ENCODE measurements at regions not wholly inside any gene's neighbourhood (a gene's known extent, or its start where the extent isn't known, plus 50 kb on each side); places are given as distances from the start of the nearest gene placed in this dataset.
A peak's percentile ranks its signal among the peaks of the same experiment; 100 is the strongest.

DNA sequence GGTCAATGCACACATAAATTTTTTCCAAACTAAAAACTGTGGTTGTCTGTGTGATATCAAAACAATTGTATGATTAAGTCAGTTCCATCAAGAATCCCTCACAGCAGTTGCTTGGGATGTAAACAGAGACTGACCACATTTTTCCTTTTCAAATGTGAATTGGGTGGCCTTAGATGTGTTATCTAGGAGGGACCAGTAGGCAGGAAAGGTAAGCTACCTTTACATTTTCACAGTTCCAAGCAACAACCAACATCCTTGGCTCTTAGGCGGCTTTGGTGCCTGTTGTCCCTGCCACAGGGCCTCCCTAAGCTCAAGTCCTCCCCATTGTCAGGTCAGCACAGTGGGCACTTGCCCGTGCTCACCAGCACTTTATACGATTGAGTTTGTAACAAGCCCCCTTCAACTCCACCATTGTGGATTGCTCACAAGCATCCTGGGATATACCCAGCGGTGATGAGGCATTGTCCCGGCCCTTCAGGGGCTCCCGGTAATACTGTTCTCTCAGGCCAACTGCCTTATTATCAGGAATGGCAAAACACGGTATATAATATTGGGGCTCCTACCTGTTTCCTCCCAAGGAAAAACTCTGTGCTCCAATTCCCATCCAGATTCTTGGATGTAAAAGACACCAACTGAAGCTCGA, 114.9 kb upstream of the ANKRD1 start:
- H3K36me3 ChIP-seq, result no peaks in the 10 kb centered on the region
- no peak for TF ChIP-seq POLR2A (IDR thresholded peaks at IDR 0.05)
- TF ChIP-seq, protein P1, sequence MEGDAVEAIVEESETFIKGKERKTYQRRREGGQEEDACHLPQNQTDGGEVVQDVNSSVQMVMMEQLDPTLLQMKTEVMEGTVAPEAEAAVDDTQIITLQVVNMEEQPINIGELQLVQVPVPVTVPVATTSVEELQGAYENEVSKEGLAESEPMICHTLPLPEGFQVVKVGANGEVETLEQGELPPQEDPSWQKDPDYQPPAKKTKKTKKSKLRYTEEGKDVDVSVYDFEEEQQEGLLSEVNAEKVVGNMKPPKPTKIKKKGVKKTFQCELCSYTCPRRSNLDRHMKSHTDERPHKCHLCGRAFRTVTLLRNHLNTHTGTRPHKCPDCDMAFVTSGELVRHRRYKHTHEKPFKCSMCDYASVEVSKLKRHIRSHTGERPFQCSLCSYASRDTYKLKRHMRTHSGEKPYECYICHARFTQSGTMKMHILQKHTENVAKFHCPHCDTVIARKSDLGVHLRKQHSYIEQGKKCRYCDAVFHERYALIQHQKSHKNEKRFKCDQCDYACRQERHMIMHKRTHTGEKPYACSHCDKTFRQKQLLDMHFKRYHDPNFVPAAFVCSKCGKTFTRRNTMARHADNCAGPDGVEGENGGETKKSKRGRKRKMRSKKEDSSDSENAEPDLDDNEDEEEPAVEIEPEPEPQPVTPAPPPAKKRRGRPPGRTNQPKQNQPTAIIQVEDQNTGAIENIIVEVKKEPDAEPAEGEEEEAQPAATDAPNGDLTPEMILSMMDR (IDR thresholded peaks at IDR 0.05), result no peak
- peak overlapping the region in 1 of 12 donors; percentile 65 for H3K27ac ChIP-seq
- H3K4me3 ChIP-seq, result no peak overlapping the region
- intact Hi-C loops (cut with DNase I), result loop anchor here in 1 of 10 donors (10.0 kb wide), 1 partner anchor 209 kb away; no protein-coding TSS in a partner anchor
- peaks cover 0 to 31% (median 13%) of the 10 kb centered on the region in 12 donors for H3K4me1 ChIP-seq
- no peaks in the 10 kb centered on the region for H3K9me3 ChIP-seq
- DNase-seq (no peak), ATAC-seq (no peak)
- H3K27me3 ChIP-seq, result no peaks in the 10 kb centered on the region
- WGBS, 4 donors, result 79 to 95% (median 91%) methylated on average over 8 of the region's 8 CpGs

DNA sequence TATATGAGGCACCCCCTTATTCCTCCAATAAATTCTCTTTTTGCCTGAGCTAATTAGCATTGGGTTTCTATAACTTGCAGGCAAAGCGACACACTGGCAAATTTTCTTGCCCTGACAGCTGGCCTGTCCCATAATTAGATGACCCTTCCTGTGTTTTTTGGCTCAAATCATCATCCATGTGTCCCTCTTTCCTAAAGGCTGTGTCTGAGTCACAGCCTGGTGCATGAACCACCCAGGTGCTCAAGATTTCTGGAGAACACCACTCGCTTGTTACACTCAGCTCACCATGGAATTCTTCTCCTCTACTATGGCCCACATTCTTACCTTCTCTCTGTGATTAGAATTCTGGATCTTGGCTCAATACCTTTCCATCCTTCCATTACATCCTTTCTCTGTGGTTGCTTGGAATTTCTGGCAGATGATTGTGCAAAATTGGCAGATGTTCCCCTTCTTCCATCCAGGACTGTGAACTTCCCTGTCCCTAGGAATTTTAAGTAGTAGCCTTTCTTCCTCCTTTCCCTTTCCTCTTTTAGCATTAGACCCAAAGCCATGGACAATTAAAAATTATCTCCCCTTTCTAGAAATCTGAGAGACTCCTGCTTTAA, 116.0 kb upstream of the ANKRD1 start:
- no peaks in the 10 kb centered on the region for H3K9me3 ChIP-seq
- H3K27me3 ChIP-seq, result no peaks in the 10 kb centered on the region
- TF ChIP-seq, protein P1 (IDR thresholded peaks at IDR 0.05), result no peak
- TF ChIP-seq POLR2A (IDR thresholded peaks at IDR 0.05), result no peak
- no peak for ATAC-seq
- intact Hi-C loops (cut with DNase I), result loop anchor here in 1 of 10 donors (10.0 kb wide), 1 partner anchor 208 kb away; no protein-coding TSS in a partner anchor
- no peak overlapping the region for H3K27ac ChIP-seq
- DNase-seq, result no peak
- WGBS, 4 donors, result 67 to 80% (median 71%) methylated on average over 2 of the region's 2 CpGs
- no peak overlapping the region for H3K4me3 ChIP-seq
- H3K36me3 ChIP-seq, result no peaks in the 10 kb centered on the region
- peaks cover 0 to 31% (median 13%) of the 10 kb centered on the region in 12 donors for H3K4me1 ChIP-seq

DNA sequence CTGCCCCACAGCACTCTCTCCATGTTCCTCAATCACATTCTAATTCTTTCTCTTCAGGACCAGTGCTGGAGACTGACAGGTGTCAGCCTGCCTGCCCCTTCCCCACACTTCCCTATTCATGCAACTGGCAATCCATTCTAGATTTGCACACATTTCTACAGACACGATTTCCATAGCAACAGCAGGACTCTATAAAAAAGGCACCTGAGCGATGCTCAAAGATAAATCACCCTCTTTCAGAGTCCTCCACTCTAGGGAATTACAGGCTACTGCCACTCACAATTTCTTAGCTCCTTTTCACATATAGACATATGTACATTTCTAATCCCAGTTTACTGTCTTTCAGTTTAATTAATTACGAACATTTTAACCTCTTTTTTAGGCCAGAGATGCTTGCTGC, 118.1 kb upstream of the ANKRD1 start:
- TF ChIP-seq POLR2A (IDR thresholded peaks at IDR 0.05), result no peak
- TF ChIP-seq, protein P1 (IDR thresholded peaks at IDR 0.05), result no peak
- Histone ChIP-seq H3K4me3 (no peak overlapping the region), H3K27ac (no peak overlapping the region), H3K9me3 (no peaks in the 10 kb centered on the region), H3K36me3 (no peaks in the 10 kb centered on the region), H3K4me1 (peaks cover 0 to 30% (median 13%) of the 10 kb centered on the region in 12 donors), H3K27me3 (no peaks in the 10 kb centered on the region)
- WGBS, 4 donors, result 64 to 89% (median 79%) methylated on average over 3 of the region's 3 CpGs
- ATAC-seq (no peak), DNase-seq (no peak)
- intact Hi-C loops (cut with DNase I), result loop anchor here in 1 of 10 donors (10.0 kb wide), 1 partner anchor 206 kb away; no protein-coding TSS in a partner anchor

DNA sequence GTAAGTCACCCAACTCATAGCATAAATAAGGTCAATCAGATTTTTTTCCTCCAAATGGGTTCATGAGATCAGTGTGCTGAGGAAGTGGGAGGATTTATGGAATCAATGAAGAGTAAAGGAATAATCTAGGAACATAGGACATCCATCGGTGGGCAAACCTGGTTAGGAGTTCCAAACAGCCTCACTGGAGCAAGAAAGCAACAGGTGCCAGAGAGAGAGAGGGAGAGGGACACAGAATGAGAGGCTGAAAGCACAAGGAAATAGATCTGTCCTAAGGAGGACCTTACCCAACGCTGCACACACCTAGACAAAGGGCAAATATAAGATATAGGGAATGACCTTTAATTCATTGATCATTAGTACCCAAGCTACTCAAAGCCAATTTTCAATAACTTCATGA, 119.5 kb upstream of the ANKRD1 start:
- H3K27me3 ChIP-seq, result no peaks in the 10 kb centered on the region
- intact Hi-C loops (cut with DNase I), result loop anchor here in 8 of 10 donors (5.0 to 10.0 kb wide), 6 partner anchors 47 to 214 kb away; no protein-coding TSS in a partner anchor
- no peaks in the 10 kb centered on the region for H3K36me3 ChIP-seq
- peaks cover 0 to 19% (median 7%) of the 10 kb centered on the region in 12 donors for H3K4me1 ChIP-seq
- H3K27ac ChIP-seq, result no peak overlapping the region
- no peak for DNase-seq
- no peaks in the 10 kb centered on the region for H3K9me3 ChIP-seq
- TF ChIP-seq, protein P1 (IDR thresholded peaks at IDR 0.05), result no peak
- TF ChIP-seq POLR2A (IDR thresholded peaks at IDR 0.05), result no peak
- H3K4me3 ChIP-seq, result no peak overlapping the region
- no peak for ATAC-seq
- 90 to 94% (median 91%) methylated on average over 2 of the region's 2 CpGs for WGBS, 4 donors
